HCT116 (cell line): ENCODE measurements at regions not wholly inside any gene's neighbourhood (a gene's known extent, or its start where the extent isn't known, plus 50 kb on each side); places are given as distances from the start of the nearest gene placed in this dataset.

Source experiments
- ATAC-seq: fragments of 200-7000 bp; cut with Tn5 transposase; 2 replicates; pipeline ENCODE4 v1.9.1; 2020; ENCODE audit warnings: mild to moderate bottlenecking, moderate library complexity
- BruUV-seq: library from RNA; stranded (reverse); fragments of 400-500 nt; replicated peaks from 2 replicates; lab custom pipeline; 2021; lab: Mats Ljungman, UMichigan
- CTCF ChIA-PET: fragments of 300-600 bp; sonication (Branson Sonifier 250); formaldehyde crosslinking; loops from one replicate; lab custom pipeline; 2021; ENCODE audit warnings: antibody characterized with exemption; lab: Charles Lee
- POLR2A ChIA-PET: fragments of 300-600, 350-600 bp; sonication (Branson Sonifier 250); formaldehyde crosslinking; loops from one replicate; lab custom pipeline; 2021; ENCODE audit warnings: antibody characterized with exemption; lab: Charles Lee
- RAD21 ChIA-PET, 2 experiments: fragments of 300-600 bp; sonication (Branson Sonifier 250); formaldehyde crosslinking; loops; one replicate each; lab custom pipeline; 2023; ENCODE audit warnings: low total read pairs in 2 of 2; ENCODE audit not compliant: uncharacterized antibody in 2 of 2, unreplicated experiment in 2 of 2, low non-redundant PET in 1 of 2; lab: Charles Lee
- DNase-seq: peaks from one replicate; pipeline ENCODE4 v3.0.0-alpha.2; 2010; ENCODE audit warnings: low read depth, low spot score
- H2AFZ ChIP-seq: fragments of 200-600 bp; shearing (Covaris generic), sonication (generic); 2 replicates; pipeline ENCODE4 v1.6.1; 2017; ENCODE audit warnings: low read depth, mixed run types, mixed read lengths, antibody characterized with exemption, low read length; ENCODE audit not compliant: poor library complexity, severe bottlenecking
- H3K27ac ChIP-seq: 2 replicates; pipeline ENCODE4 v1.5.1; 2012; ENCODE audit warnings: low read depth, low read length
- H3K27me3 ChIP-seq: fragments of 200-600 bp; sonication (generic); 2 replicates; pipeline ENCODE4 v1.6.1; 2016; ENCODE audit warnings: mixed run types, low read length, mixed read lengths; ENCODE audit not compliant: insufficient read depth
- H3K36me3 ChIP-seq, 2 experiments: fragments of 200-500 bp in 1 of 2; fragments of 200-600 bp in 1 of 2; sonication (Bioruptor generic) in 1 of 2; sonication (generic) in 1 of 2; 2 replicates each; pipeline versions ENCODE4 v1.5.1 to v1.6.1; 2014 to 2016; ENCODE audit warnings: low read length in 2 of 2, inconsistent platforms in 1 of 2, mixed read lengths in 1 of 2, mixed run types in 1 of 2; ENCODE audit not compliant: insufficient read depth in 2 of 2, control insufficient read depth in 1 of 2
- H3K4me1 ChIP-seq, 2 experiments: fragments of 200-600 bp in 1 of 2; sonication (generic) in 1 of 2; 2 replicates each; pipeline versions ENCODE4 v1.5.1 to v1.6.1; 2012 to 2017; ENCODE audit warnings: low read length in 2 of 2, inconsistent platforms in 1 of 2, mild to moderate bottlenecking in 1 of 2, mixed read lengths in 1 of 2, mixed run types in 1 of 2, moderate library complexity in 1 of 2; ENCODE audit not compliant: insufficient read depth in 2 of 2, control insufficient read depth in 1 of 2
- H3K4me2 ChIP-seq: fragments of 200-600 bp; sonication (generic); 2 replicates; pipeline ENCODE4 v1.6.1; 2017; ENCODE audit warnings: mixed run types, low read length, mixed read lengths
- H3K4me3 ChIP-seq, 2 experiments: fragments of 200-600 bp in 1 of 2; sonication (generic) in 1 of 2; replicated peaks in 1 of 2; 2 replicates each; pipeline ENCODE4 v1.5.1; 2011 to 2016; ENCODE audit warnings: low read length in 2 of 2, control low read depth in 1 of 2, low read depth in 1 of 2, mild to moderate bottlenecking in 1 of 2, mixed read lengths in 1 of 2, mixed run types in 1 of 2
- H3K79me2 ChIP-seq: fragments of 200-600 bp; sonication (generic); 2 replicates; pipeline ENCODE4 v1.6.1; 2017; ENCODE audit warnings: mild to moderate bottlenecking, mixed run types, low read length, moderate library complexity, mixed read lengths; ENCODE audit not compliant: insufficient read depth
- H3K9ac ChIP-seq: fragments of 200-600 bp; sonication (generic); 2 replicates; pipeline ENCODE4 v1.6.1; 2016; ENCODE audit warnings: low read length, mixed read lengths
- H3K9me2 ChIP-seq: fragments of 200-600 bp; sonication (generic), shearing (Covaris generic); 2 replicates; pipeline ENCODE4 v1.6.1; 2017; ENCODE audit warnings: mixed run types, mild to moderate bottlenecking, moderate library complexity; ENCODE audit not compliant: insufficient read depth
- H3K9me3 ChIP-seq, 2 experiments: fragments of 200-500 bp in 1 of 2; fragments of 200-600 bp in 1 of 2; sonication (Bioruptor generic) in 1 of 2; sonication (generic) in 1 of 2; 2 replicates each; pipeline ENCODE4 v1.6.1; 2014 to 2017; ENCODE audit warnings: low read length in 2 of 2, mixed read lengths in 2 of 2, inconsistent platforms in 1 of 2, low read depth in 1 of 2, mild to moderate bottlenecking in 1 of 2, mixed run types in 1 of 2, moderate library complexity in 1 of 2; ENCODE audit not compliant: control insufficient read depth in 1 of 2, insufficient read depth in 1 of 2
- H4K20me1 ChIP-seq: fragments of 200-600 bp; sonication (generic), shearing (Covaris generic); 2 replicates; pipeline ENCODE4 v1.6.1; 2017; ENCODE audit warnings: mixed run types, mild to moderate bottlenecking, moderate library complexity; ENCODE audit not compliant: insufficient read depth
- CBX3 ChIP-seq: IDR thresholded peaks from 2 replicates; pipeline ENCODE4 v1.6.1; 2012; ENCODE audit warnings: low read depth
- CEBPB ChIP-seq: IDR thresholded peaks from 2 replicates; pipeline ENCODE4 v1.6.1; 2012; ENCODE audit warnings: low read depth
- CTCF ChIP-seq, 3 experiments: fragments of 200-600 bp in 1 of 3; sonication (generic) in 1 of 3; IDR thresholded peaks in 2 of 3; conservative IDR thresholded peaks in 1 of 3; 2 replicates each; pipeline ENCODE4 v1.5.1; 2012 to 2017; ENCODE audit warnings: low read depth in 2 of 3, low read length in 2 of 3, antibody characterized with exemption in 1 of 3, borderline replicate concordance in 1 of 3, control low read depth in 1 of 3, mild to moderate bottlenecking in 1 of 3, mixed read lengths in 1 of 3, mixed run types in 1 of 3, moderate library complexity in 1 of 3; ENCODE audit not compliant: insufficient read depth in 1 of 3
- EGR1 ChIP-seq: IDR thresholded peaks from 2 replicates; pipeline ENCODE4 v1.6.1; 2012; ENCODE audit warnings: low read depth
- ELF1 ChIP-seq: IDR thresholded peaks from 2 replicates; pipeline ENCODE4 v1.6.1; 2012; ENCODE audit warnings: low read depth, borderline replicate concordance
- JUND ChIP-seq: IDR thresholded peaks from 2 replicates; pipeline ENCODE4 v1.6.1; 2012
- MAX ChIP-seq: IDR thresholded peaks from 2 replicates; pipeline ENCODE4 v1.6.1; 2012
- POLR2A ChIP-seq: IDR thresholded peaks from 2 replicates; pipeline ENCODE4 v1.7.0; 2011; ENCODE audit warnings: borderline replicate concordance; ENCODE audit not compliant: insufficient read depth, insufficient read length; ENCODE audit errors: extremely low read depth
- POLR2AphosphoS5 ChIP-seq: IDR thresholded peaks from 2 replicates; pipeline ENCODE4 v1.6.1; 2011; ENCODE audit warnings: mild to moderate bottlenecking, low read depth, low read length, moderate library complexity
- RAD21 ChIP-seq: IDR thresholded peaks from 2 replicates; pipeline ENCODE4 v1.6.1; 2012; ENCODE audit warnings: low read depth, mild to moderate bottlenecking
- REST ChIP-seq: IDR thresholded peaks from 2 replicates; pipeline ENCODE4 v1.6.1; 2012; ENCODE audit warnings: low read depth
- SIN3A ChIP-seq: IDR thresholded peaks from 2 replicates; pipeline ENCODE4 v1.6.1; 2012; ENCODE audit warnings: low read depth
- SP1 ChIP-seq: IDR thresholded peaks from 2 replicates; pipeline ENCODE4 v1.6.1; 2012; ENCODE audit warnings: low read depth
- SRF ChIP-seq: IDR thresholded peaks from 2 replicates; pipeline ENCODE4 v1.6.1; 2012; ENCODE audit warnings: low read depth
- TCF7L2 ChIP-seq: IDR thresholded peaks from 2 replicates; pipeline ENCODE4 v1.7.0; 2011; ENCODE audit warnings: borderline replicate concordance, inconsistent platforms; ENCODE audit not compliant: insufficient read depth, insufficient read length; ENCODE audit errors: extremely low read depth
- YY1 ChIP-seq: IDR thresholded peaks from 2 replicates; pipeline ENCODE4 v1.6.1; 2011; ENCODE audit warnings: low read length, low read depth, moderate library complexity, mild to moderate bottlenecking; ENCODE audit not compliant: insufficient replicate concordance; ENCODE audit errors: extremely low read depth
- ZFX ChIP-seq: fragments of 450-650 bp; IDR thresholded peaks from 2 replicates; pipeline ENCODE4 v1.6.1; 2017
- ZNF274 ChIP-seq: fragments of 200-500 bp; sonication (Bioruptor generic); IDR thresholded peaks from 2 replicates; pipeline ENCODE4 v1.6.1; 2014; ENCODE audit warnings: mild to moderate bottlenecking, low read depth, low read length, inconsistent platforms
- intact Hi-C: fragments of 100-400 bp; cut with micrococcal nuclease; formaldehyde crosslinking; loops from 2 replicates; pipeline ENCODE4 v1.10.0; 2022
- TF ChIP-seq, protein P1 (sequence below): IDR thresholded peaks from 2 replicates; pipeline ENCODE4 v1.6.1; 2011; ENCODE audit warnings: mild to moderate bottlenecking, low read length, moderate library complexity; ENCODE audit not compliant: insufficient replicate concordance; ENCODE audit errors: extremely low read depth

DNA sequence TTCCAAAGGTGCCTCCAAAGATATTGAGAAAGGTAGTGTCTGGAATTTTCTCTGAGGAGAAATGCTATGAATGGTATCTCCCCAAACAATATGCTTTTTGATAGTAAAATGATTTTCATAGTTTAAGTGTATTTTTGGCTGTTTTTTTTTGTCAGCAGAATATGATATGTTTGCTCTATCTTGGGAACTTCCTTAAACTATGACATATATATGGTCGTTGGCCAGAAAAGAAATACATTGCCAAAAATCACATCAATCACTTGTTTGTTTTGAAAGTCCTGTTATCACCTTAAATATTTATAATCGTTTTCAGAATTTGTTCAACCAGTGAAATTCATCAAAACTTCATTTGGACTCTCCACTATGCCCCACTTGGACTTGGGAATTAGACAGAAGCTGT is 816.9 kb downstream of the CDH11 start:
- Histone ChIP-seq H3K9me2 (no peaks in the 10 kb centered on the region), H3K4me2 (no peak overlapping the region), H2AFZ (no peak overlapping the region), H3K9ac (no peak overlapping the region), H3K4me1 (no peaks in the 10 kb centered on the region), H3K36me3 (no peaks in the 10 kb centered on the region), H3K4me3 (no peak overlapping the region), H3K27me3 (no peaks in the 10 kb centered on the region), H3K79me2 (no peaks in the 10 kb centered on the region), H4K20me1 (no peaks in the 10 kb centered on the region), H3K9me3 (peaks cover 6 to 15% of the 10 kb centered on the region in 2 experiments; a peak in 2 of 4 replicates), H3K27ac (no peak overlapping the region)
- intact Hi-C loops, result no loop called here
- ChIA-PET POLR2A (no interaction called here), RAD21 (no interaction called here), CTCF (no interaction called here)
- DNase-seq, result no peak
- no TSS peak for BruUV-seq
- TF ChIP-seq POLR2AphosphoS5 (no peak), REST (no peak), RAD21 (no peak), MAX (no peak), ELF1 (no peak), JUND (no peak), YY1 (no peak), POLR2A (no peak), SRF (no peak), ZNF274 (no peak), EGR1 (no peak), ZFX (no peak), CTCF (IDR thresholded peaks at IDR 0.05 in 2 of 3, conservative IDR thresholded peaks at IDR 0.05 in 1 of 3; ENCODE audit: borderline replicate concordance in 1 of 3, insufficient read depth in 1 of 3, low read depth in 2 of 3, low read length in 2 of 3) (no peak), TCF7L2 (no peak), CBX3 (no peak), CEBPB (no peak), SIN3A (no peak), SP1 (no peak)
- TF ChIP-seq, protein P1, sequence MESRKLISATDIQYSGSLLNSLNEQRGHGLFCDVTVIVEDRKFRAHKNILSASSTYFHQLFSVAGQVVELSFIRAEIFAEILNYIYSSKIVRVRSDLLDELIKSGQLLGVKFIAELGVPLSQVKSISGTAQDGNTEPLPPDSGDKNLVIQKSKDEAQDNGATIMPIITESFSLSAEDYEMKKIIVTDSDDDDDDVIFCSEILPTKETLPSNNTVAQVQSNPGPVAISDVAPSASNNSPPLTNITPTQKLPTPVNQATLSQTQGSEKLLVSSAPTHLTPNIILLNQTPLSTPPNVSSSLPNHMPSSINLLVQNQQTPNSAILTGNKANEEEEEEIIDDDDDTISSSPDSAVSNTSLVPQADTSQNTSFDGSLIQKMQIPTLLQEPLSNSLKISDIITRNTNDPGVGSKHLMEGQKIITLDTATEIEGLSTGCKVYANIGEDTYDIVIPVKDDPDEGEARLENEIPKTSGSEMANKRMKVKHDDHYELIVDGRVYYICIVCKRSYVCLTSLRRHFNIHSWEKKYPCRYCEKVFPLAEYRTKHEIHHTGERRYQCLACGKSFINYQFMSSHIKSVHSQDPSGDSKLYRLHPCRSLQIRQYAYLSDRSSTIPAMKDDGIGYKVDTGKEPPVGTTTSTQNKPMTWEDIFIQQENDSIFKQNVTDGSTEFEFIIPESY, result no peak
- ATAC-seq, result no peak
